ENCODE measurements at regions not wholly inside any gene's neighbourhood (a gene's known extent, or its start where the extent isn't known, plus 50 kb on each side); places are given as distances from the start of the nearest gene placed in this dataset.

DNA sequence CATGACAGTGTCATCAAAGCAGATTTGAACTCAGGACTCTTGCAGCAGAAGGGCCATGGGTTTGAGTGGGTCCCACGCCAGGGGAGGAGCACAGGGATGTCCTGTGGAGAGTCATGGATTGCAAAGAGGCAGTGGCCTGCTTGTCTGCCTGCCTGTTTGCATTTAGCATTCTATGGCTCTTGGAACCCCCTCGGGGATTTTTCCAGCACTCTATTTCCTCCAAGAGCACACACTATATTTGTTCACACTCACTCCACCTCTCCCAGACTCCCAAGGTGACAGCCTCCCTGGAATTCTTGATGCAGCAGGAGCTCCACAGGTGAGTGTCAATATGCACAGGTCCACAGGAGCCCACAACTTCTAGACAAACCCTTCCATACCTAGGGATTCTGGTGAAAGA is 73.1 kb upstream of the LRRN2 start:
- TF ChIP-seq, protein P1, sequence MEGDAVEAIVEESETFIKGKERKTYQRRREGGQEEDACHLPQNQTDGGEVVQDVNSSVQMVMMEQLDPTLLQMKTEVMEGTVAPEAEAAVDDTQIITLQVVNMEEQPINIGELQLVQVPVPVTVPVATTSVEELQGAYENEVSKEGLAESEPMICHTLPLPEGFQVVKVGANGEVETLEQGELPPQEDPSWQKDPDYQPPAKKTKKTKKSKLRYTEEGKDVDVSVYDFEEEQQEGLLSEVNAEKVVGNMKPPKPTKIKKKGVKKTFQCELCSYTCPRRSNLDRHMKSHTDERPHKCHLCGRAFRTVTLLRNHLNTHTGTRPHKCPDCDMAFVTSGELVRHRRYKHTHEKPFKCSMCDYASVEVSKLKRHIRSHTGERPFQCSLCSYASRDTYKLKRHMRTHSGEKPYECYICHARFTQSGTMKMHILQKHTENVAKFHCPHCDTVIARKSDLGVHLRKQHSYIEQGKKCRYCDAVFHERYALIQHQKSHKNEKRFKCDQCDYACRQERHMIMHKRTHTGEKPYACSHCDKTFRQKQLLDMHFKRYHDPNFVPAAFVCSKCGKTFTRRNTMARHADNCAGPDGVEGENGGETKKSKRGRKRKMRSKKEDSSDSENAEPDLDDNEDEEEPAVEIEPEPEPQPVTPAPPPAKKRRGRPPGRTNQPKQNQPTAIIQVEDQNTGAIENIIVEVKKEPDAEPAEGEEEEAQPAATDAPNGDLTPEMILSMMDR (IDR thresholded peaks at IDR 0.05; ENCODE audit: borderline replicate concordance, extremely low read depth, low read length, poor library complexity, severe bottlenecking): no peak
- no peak for TF ChIP-seq EZH2 (IDR thresholded peaks at IDR 0.05; ENCODE audit: borderline replicate concordance, low read depth, low read length, severe bottlenecking)
